ENCODE measurements at regions not wholly inside any gene's neighbourhood (a gene's known extent, or its start where the extent isn't known, plus 50 kb on each side); places are given as distances from the start of the nearest gene placed in this dataset. TPM values are rescaled to one million over a fixed set of nuclear protein-coding genes. Genes with fewer than 3 reads are reported as not detected.

DNA sequence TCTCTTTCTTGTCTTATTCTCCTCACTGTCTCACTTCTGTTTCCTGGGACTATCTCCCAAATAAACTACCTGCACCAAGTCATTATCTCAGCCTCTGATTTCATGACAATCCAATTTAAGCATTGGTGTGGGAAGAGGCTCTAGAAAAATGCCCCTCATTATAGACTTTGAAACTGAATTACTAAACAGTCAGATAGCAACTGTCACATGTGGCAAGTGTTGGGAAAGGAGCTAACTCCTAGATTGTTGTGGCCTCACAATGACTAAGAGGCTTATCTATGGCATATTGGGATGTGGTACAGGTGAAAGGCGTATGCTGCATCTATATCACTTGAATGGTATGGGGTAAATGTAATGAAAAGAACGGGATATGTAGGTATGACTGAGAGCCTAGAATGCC is 103.5 kb upstream of the CCDC54 start:
- DNase-seq (ENCODE audit: low spot score in 2 of 2) (no peak), FAIRE-seq (no peak)

- no peak for FAIRE-seq
- DNase-seq (ENCODE audit: low spot score in 2 of 2): no peak
Measured at GRCh38 chr3:107275511-107275910, 101.7 kb upstream of the CCDC54 start.

DNA sequence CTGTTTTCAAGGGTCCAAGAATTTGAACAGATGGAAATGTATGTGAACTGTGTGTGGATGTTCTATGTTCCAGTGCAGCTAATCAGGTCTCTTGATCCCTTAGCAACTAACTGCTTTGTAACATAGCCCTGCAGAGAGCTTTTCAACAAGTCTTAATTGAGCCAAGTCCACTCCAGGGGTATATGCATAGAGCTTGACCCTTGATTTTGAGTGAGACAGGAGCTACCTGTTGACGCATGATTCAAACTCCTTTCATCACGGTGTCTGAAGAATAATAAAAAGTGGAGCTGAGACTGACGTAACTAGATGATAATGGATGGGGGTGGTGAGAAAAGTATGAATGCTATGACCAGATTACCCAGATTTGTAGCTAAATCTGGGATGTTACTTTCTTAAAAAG is 93.3 kb upstream of the CCDC54 start:
- DNase-seq (ENCODE audit: low spot score in 2 of 2) (no peak), FAIRE-seq (no peak)

DNA sequence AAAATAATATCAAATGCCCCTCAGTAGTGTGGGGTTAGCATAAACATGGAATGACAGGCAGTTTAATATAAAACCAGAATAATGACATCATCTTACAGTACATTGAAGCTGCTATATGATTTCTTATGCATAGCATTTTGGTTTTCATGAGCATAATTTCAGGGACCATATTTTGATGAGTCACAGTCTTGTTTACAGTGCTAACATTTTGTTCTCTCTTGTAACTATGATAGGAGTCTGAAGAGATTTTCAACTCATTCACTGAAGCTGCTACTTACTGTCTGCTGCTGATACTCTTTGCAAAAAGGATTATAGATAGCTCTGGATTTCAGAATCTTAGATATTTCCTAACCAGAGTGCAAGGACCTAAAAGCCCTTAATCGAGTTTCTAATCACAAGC is 92.6 kb upstream of the CCDC54 start:
- FAIRE-seq: no peak

DNA sequence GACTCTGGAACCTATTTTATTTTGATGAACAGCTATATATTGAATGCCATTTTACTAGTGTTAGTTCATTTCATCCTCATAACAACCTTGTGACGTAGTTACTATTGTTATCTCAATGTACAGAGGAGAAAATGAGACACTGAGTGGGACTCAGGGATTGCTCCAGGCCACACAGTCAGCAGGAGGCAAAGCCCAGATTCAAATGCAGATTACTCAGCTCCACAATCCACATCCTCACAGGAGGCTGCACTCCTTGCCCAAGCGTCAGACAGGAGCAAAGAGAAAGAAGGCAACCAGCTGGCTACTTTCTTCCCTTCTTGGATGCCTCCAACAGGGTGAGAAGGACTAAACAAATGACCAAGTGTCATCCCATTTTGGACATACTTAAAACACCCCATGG is 92.0 kb upstream of the CCDC54 start:
- FAIRE-seq (no peak), DNase-seq (ENCODE audit: low spot score in 2 of 2) (no peak)

More for the DNA sequence above, 92.6 kb upstream of the CCDC54 start:
- DNase-seq (ENCODE audit: low spot score in 2 of 2): peak in 1 of 2 donors; percentile 6

- no peak for DNase-seq (ENCODE audit: low spot score in 2 of 2)
- FAIRE-seq: no peak
Measured at GRCh38 chr3:107289354-107289753, 87.9 kb upstream of the CCDC54 start.

DNA sequence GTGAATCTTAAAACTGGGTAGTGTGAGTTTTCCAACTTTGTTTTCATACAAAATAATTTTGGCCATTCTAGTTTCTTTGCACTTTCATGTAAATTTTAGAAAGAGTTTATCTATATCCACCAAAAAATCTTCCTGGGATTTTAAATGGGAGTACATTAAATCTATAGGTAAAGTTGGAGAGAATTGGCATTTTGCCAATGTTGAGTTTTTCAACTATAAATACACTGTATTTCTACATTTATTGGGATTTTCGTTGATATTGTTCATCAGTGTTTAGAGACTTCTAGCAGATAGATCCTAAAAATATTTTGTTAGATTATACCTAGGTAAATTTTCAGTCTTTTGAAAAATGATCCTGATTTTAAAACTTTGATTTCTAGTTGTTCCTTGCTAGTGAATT is 83.1 kb upstream of the CCDC54 start:
- DNase-seq (ENCODE audit: low spot score in 2 of 2) (no peak), FAIRE-seq (peak; percentile 68)

GRCh38 chr3:107297597-107297996 is 79.6 kb upstream of the CCDC54 start:
- FAIRE-seq: no peak
- DNase-seq (ENCODE audit: low spot score in 2 of 2): no peak

- FAIRE-seq (no peak), DNase-seq (ENCODE audit: low spot score in 2 of 2) (no peak)
Measured at GRCh38 chr3:107307205-107307604, 70.0 kb upstream of the CCDC54 start.

GRCh38 chr3:107308716-107309115 is 68.5 kb upstream of the CCDC54 start:
- FAIRE-seq (no peak), DNase-seq (ENCODE audit: low spot score in 2 of 2) (no peak)

- no peak for FAIRE-seq
- no peak for DNase-seq (ENCODE audit: low spot score in 2 of 2)
Measured at GRCh38 chr3:107309312-107309711, 67.9 kb upstream of the CCDC54 start.

DNA sequence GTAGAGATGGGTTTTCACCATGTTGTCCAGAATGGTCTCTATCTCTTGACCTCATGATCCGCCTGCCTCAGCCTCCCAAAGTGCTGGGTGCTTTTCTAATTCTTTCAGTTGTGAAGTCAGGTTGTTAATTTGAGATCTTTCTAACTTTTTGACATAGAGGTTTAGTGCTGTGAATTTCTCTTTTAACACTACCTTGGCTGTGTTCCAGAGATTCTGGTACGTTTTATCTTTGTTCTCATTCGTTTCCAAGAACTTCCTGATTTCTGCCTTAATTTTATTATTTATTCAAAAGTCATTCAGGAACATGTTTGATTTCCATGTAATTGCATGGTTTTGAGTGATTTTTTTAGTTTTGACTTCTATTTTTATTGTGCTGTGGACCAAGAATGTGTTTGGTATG is 63.5 kb upstream of the CCDC54 start:
- FAIRE-seq: no peak
- DNase-seq (ENCODE audit: low spot score in 2 of 2): no peak

DNA sequence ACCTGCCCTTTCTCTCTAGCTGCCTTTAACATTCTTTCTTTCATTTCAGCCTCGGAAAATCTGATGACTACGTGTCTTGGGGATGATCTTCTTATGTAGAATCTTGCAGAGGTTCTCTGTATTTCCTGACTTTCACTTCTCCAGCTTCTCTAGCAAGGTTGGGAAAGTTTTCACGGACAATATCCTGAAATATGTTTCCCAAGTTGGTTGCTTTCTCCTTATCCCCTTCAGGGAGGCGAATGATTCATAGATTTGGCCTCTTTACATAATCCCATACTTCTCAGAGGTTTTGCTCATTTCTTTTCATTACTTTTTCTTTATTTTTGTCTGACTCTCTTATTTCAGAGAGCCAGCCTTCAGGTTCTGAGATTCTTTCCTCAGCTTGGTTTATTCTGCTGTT is 62.1 kb upstream of the CCDC54 start:
- DNase-seq (ENCODE audit: low spot score in 2 of 2): no peak
- FAIRE-seq: no peak

DNA sequence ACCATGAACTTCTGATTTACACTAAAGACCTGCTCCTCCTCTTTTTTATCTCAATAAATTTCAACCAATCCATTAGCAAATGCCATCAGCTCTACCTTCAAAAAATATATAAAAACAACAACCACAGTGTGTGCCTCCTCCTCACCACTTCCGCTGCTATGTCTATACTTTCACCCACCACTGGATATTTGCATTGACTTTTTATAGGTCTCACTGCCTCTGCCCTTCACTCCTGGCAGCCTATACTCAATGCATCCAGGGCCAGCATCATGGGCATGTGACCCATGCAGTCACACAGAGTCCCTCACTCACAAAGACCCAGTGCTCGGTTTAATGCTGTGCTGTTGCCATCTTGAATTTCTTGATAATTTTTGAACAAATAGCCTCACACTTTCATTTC is 53.5 kb upstream of the CCDC54 start:
- FAIRE-seq (no peak), DNase-seq (ENCODE audit: low spot score in 2 of 2) (no peak)

DNA sequence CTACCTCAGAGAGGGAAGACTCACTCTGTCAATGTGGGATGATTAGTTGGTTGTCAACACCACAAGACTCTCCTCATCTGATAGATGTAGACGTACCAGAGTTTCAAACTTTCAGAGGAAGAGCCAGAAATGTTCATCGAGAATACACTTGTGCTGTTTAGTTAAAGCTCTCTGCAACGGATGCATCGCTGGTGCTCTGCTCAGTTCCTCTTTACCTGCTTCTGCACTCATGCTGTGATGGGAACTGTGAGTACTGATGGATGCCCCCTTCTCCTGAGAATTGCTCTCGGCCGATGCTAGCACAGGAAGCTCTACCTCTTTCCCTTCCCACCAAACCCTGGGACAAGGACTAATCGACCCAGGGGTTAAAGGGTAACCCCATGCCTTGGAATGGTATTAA is 51.8 kb upstream of the CCDC54 start:
- DNase-seq (ENCODE audit: low spot score in 2 of 2) (no peak), FAIRE-seq (no peak)

Small RNA genes lying in the stretch of these regions (small RNA-seq; reads per million reads assigned to genes)
- gene MTCO1P35: not detected
- not detected for gene MTND6P6
- not detected for gene RF00019
- gene RNU6-1308P: not detected

Data from frontal cortex (tissue), 4 donors.